Femur (tissue), 1 donor: ENCODE measurements at regions not wholly inside any gene's neighbourhood (a gene's known extent, or its start where the extent isn't known, plus 50 kb on each side); places are given as distances from the start of the nearest gene placed in this dataset.

Experiments used
- DNase-seq: peaks from one replicate; pipeline ENCODE4 v3.0.0-alpha.2; 2017

- no peak for DNase-seq
These were observed 120.1 kb downstream of the LRRC70 start for GRCh38 chr5:62698756-62699155.

GRCh38 chr5:62695274-62695673 lies 116.7 kb downstream of the LRRC70 start:
- no peak for DNase-seq

- DNase-seq: no peak
These were observed 114.5 kb downstream of the LRRC70 start for GRCh38 chr5:62692946-62693713.

- no peak for DNase-seq
These were observed 113.3 kb downstream of the LRRC70 start for GRCh38 chr5:62691946-62692345.

- DNase-seq: no peak
These were observed 111.8 kb downstream of the LRRC70 start for GRCh38 chr5:62690421-62690820.

- DNase-seq: no peak
These were observed 111.2 kb downstream of the LRRC70 start for GRCh38 chr5:62689599-62690368.

- DNase-seq: no peak
These were observed 108.1 kb downstream of the LRRC70 start for GRCh38 chr5:62686692-62687091.

GRCh38 chr5:62685221-62685620 lies 106.6 kb downstream of the LRRC70 start:
- no peak for DNase-seq

- no peak for DNase-seq
These were observed 105.7 kb downstream of the LRRC70 start for GRCh38 chr5:62684310-62684709.

GRCh38 chr5:62682059-62682458 lies 103.4 kb downstream of the LRRC70 start:
- no peak for DNase-seq

- no peak for DNase-seq
These were observed 102.7 kb downstream of the LRRC70 start for GRCh38 chr5:62681117-62681850.

- no peak for DNase-seq
These were observed 101.5 kb downstream of the LRRC70 start for GRCh38 chr5:62680121-62680520.
